ENCODE measurements at regions not wholly inside any gene's neighbourhood (a gene's known extent, or its start where the extent isn't known, plus 50 kb on each side); places are given as distances from the start of the nearest gene placed in this dataset.

DNA sequence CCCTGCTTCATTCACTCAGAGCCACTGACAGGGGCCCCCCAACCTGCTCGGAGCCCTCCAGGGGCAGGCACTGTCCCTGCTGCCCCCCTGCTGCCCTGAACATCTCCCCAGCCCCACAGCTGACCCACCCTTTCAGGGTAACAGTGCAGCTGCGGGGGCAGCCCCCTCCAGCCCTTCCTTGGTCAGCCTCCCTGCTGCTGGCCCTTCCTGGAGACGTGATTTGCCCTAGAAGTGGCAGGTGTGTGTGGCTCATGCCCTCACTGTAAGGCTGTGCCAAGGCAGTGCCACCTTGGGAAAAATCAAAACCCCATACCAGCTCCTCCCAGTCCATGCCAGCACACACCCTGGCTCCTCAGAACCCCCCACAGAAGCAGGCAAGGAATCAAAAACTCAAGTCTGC lies 184.2 kb upstream of the HDAC4 start:
- Histone ChIP-seq H3K27me3 (no peaks in the 10 kb centered on the region), H3K27ac (no peak overlapping the region), H3K9me3 (no peaks in the 10 kb centered on the region), H3K4me3 (no peak overlapping the region), H3K4me1 (no peaks in the 10 kb centered on the region), H3K36me3 (replicated peaks in 1 of 2; ENCODE audit: insufficient read depth in 1 of 2, low read depth in 2 of 2) (no peaks in the 10 kb centered on the region)
- DNase-seq (peak in 1 of 4 donors; percentile 2), ATAC-seq (no peak)
- TF ChIP-seq, protein P1, sequence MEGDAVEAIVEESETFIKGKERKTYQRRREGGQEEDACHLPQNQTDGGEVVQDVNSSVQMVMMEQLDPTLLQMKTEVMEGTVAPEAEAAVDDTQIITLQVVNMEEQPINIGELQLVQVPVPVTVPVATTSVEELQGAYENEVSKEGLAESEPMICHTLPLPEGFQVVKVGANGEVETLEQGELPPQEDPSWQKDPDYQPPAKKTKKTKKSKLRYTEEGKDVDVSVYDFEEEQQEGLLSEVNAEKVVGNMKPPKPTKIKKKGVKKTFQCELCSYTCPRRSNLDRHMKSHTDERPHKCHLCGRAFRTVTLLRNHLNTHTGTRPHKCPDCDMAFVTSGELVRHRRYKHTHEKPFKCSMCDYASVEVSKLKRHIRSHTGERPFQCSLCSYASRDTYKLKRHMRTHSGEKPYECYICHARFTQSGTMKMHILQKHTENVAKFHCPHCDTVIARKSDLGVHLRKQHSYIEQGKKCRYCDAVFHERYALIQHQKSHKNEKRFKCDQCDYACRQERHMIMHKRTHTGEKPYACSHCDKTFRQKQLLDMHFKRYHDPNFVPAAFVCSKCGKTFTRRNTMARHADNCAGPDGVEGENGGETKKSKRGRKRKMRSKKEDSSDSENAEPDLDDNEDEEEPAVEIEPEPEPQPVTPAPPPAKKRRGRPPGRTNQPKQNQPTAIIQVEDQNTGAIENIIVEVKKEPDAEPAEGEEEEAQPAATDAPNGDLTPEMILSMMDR (IDR thresholded peaks at IDR 0.05), result no peak
- no peak for TF ChIP-seq POLR2A (IDR thresholded peaks at IDR 0.05)
- 59 to 60% methylated on average over 2 to 3 of the region's 3 CpGs for WGBS, 2 donors
- intact Hi-C loops (cut with DNase I), result no loop called here

DNA sequence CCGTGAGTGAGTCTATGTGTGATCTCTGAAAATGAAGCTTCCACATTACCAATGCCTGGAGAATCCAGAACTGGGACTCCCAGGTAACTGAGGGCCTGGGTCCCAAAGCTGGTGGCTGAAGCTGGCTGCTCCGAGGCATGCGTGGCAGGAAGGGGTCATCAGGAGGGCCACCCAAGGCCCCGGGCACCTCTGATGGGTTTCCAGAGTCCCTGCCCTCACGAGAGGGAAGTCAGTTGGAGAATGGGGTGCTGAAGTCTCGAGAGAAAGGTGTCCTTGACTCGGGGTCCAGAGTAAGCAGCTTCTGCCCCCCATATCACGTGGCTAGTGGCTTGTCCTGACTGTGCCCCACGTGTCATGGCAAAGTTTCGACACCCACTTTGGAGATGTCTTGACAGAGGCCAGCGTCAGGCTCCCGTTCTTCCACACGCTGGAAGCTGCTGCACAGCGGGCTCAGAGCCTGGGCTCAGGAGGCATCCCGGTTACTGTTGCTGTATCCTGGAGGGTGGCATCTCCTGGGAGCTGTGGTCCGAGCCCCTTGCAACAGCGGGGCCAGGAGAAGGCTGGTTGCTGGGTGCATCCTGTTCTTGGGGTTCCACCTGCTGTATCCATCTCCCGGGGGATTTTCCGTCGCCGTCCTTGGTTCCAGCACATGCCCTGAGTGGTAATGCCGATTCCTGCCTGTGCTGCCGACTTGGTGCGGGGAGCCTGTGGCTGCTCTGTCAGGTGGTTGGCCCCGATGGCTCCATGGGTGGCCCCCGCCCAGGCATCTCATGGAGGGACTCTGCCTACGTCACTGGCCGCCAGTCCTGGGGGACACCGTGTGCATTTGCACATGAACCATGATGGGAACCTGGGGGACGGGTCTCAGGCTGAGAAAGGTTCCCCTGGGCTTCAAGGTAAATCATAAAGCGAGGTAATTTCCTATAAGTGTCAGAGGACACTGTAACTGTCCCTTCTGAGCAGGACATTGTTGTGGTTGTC lies 183.3 kb upstream of the HDAC4 start:
- Histone ChIP-seq H3K4me1 (no peaks in the 10 kb centered on the region), H3K36me3 (replicated peaks in 1 of 2; ENCODE audit: insufficient read depth in 1 of 2, low read depth in 2 of 2) (no peaks in the 10 kb centered on the region), H3K27ac (no peak overlapping the region), H3K9me3 (no peaks in the 10 kb centered on the region), H3K4me3 (no peak overlapping the region), H3K27me3 (no peaks in the 10 kb centered on the region)
- no peak for ATAC-seq
- intact Hi-C loops (cut with DNase I), result no loop called here
- WGBS, 2 donors, result 65 to 74% methylated on average over 11 to 31 of the region's 31 CpGs
- TF ChIP-seq, protein P1 (IDR thresholded peaks at IDR 0.05), result no peak
- TF ChIP-seq POLR2A (IDR thresholded peaks at IDR 0.05), result no peak
- DNase-seq, result peak in 1 of 4 donors; percentile 3

DNA sequence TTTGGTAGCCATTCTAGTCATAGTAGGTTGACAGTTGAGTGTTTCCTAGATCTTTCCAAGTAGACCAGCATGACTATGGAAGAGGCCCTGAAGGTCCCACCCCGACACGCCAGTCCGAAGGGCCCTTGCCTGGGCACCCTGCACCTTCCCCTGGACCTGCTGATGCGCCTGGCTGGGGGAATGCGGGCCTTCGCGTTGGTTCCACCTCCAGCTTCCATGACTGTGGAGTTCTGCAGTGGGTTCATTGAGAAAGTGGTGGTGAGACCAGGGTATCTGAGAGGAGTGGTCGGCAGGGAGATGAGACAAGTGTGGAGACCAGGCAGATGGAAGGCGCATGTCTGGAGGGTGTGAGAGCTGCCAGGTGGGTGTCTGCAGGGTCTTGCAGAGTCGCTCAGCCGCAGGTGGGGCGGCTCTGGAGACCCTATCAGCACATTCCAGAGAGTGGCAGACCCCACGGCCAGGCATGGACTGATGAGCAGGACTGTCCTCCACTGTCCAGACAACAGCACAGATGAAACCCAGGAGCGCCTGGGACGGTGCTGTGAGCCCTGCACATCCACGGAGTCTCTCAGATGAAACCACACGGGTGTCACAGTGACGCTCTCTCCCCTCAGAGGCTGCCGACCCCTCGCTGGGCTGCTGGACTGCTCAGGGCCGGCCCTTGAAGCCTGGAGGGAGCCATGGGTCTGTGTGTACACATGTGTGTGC lies 182.5 kb upstream of the HDAC4 start:
- Histone ChIP-seq H3K9me3 (no peaks in the 10 kb centered on the region), H3K27me3 (no peaks in the 10 kb centered on the region), H3K27ac (no peak overlapping the region), H3K4me1 (no peaks in the 10 kb centered on the region), H3K36me3 (replicated peaks in 1 of 2; ENCODE audit: insufficient read depth in 1 of 2, low read depth in 2 of 2) (no peaks in the 10 kb centered on the region), H3K4me3 (no peak overlapping the region)
- intact Hi-C loops (cut with DNase I), result no loop called here
- WGBS, 2 donors, result 81 to 83% methylated on average over 13 to 20 of the region's 21 CpGs
- no peak for ATAC-seq
- TF ChIP-seq, protein P1 (IDR thresholded peaks at IDR 0.05), result no peak
- TF ChIP-seq POLR2A (IDR thresholded peaks at IDR 0.05), result no peak
- peak in 1 of 4 donors; percentile 1 for DNase-seq

DNA sequence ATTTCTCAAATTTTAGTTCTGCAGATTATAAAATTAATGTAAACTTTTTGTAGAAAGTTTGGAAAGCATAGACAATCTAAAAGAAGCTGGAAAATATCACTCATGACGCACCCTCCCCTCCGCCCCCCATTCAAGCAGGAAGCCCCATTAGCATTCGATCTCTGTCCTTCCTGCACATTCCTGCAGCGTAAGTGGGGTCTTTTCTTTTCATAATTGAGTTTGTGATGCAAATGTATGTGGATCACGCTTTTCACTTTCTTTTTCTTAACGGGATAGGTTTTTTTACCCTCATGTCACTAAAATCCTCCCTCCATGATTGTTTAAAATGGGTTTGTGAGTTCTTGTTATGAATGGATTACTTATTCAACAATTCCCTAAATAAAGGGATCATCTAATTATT lies 181.7 kb upstream of the HDAC4 start:
- intact Hi-C loops (cut with DNase I), result no loop called here
- Histone ChIP-seq H3K9me3 (no peaks in the 10 kb centered on the region), H3K27me3 (no peaks in the 10 kb centered on the region), H3K27ac (no peak overlapping the region), H3K4me1 (no peaks in the 10 kb centered on the region), H3K36me3 (replicated peaks in 1 of 2; ENCODE audit: insufficient read depth in 1 of 2, low read depth in 2 of 2) (no peaks in the 10 kb centered on the region), H3K4me3 (no peak overlapping the region)
- no peak for TF ChIP-seq POLR2A (IDR thresholded peaks at IDR 0.05)
- TF ChIP-seq, protein P1 (IDR thresholded peaks at IDR 0.05), result no peak
- WGBS, 2 donors, result 70% methylated on average over 6 of the region's 6 CpGs
- DNase-seq (no peak), ATAC-seq (no peak)
